Neural progenitor cell (in vitro differentiated cells): ENCODE measurements at regions not wholly inside any gene's neighbourhood (a gene's known extent, or its start where the extent isn't known, plus 50 kb on each side); places are given as distances from the start of the nearest gene placed in this dataset.

Source experiments
- CTCF ChIP-seq: fragments of 200-600 bp; sonication (generic); IDR thresholded peaks from 2 replicates; pipeline ENCODE4 v1.5.1; 2017; ENCODE audit warnings: antibody characterized with exemption, mild to moderate bottlenecking
- EZH2 ChIP-seq: fragments of 200-600 bp; sonication (generic); IDR thresholded peaks from 2 replicates; pipeline ENCODE4 v1.6.1; 2017; ENCODE audit warnings: antibody characterized with exemption, mild to moderate bottlenecking, moderate library complexity
- EZH2phosphoT487 ChIP-seq: fragments of 200-600 bp; sonication (generic); IDR thresholded peaks from 2 replicates; pipeline ENCODE4 v1.6.1; 2017; ENCODE audit warnings: antibody characterized with exemption

DNA sequence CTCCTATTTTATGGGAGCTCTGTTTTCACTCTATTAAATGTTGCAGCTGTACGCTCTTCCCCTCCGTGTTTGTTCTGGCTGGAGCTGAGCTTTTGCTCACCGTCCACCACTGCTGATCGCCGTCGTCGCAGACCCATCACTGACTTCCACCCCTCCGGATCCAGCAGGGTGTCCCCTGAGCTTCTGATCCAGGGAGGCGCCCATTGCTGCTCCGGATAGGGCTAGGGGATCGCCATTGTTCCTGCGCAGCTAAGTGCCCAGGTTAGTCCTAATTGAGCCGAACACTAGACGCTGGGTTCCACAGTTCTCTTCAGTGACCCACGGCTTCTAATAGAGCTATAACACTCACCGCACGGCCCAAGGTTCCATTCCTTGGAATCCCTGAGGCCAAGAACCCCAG lies 96.2 kb upstream of the PRDM9 start:
- TF ChIP-seq CTCF (no peak), EZH2 (no peak), EZH2phosphoT487 (no peak)
